ENCODE measurements at regions not wholly inside any gene's neighbourhood (a gene's known extent, or its start where the extent isn't known, plus 50 kb on each side); places are given as distances from the start of the nearest gene placed in this dataset.

DNA sequence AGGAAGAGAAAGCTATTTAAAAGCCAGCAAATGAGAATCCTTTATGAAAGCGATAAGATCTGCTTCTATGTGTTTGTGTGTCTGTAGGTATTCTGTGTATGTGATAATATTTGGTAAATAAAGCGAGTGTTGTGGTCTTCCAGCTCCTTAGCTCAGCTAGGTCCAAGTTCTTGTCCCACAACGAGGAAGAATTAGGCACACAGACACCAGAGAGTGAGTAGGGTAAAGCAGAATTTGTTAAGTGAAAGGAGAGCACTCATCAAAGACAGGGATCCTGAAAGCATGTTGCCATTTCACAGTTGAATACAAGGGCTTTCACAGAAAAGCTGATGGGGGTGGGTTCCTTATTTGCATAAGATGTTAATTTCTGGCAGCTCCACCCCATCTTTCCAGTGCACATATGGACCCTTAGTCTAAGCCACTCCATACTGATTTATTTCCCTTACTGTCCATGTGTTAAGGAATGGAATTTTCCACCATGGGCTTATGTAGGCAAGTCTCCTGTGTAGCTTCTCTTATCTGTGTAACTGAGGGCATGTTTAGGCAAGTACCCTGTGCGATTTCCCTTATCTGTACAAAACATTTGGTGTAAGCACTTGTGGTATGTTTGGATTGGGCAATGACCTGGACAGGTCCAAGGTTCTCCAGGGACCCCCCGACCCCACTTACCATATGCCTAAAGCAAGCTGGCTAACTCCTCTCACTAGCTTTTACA, 165.9 kb upstream of the VIPR2 start (continued):
- TF ChIP-seq ZNF12 (CRISPR knock-in tag; IDR thresholded peaks at IDR 0.05) = no peak
- TF ChIP-seq HNRNPLL (IDR thresholded peaks at IDR 0.05; ENCODE audit: low read depth, low read length, poor library complexity, severe bottlenecking) = no peak
- TF ChIP-seq, protein P1, sequence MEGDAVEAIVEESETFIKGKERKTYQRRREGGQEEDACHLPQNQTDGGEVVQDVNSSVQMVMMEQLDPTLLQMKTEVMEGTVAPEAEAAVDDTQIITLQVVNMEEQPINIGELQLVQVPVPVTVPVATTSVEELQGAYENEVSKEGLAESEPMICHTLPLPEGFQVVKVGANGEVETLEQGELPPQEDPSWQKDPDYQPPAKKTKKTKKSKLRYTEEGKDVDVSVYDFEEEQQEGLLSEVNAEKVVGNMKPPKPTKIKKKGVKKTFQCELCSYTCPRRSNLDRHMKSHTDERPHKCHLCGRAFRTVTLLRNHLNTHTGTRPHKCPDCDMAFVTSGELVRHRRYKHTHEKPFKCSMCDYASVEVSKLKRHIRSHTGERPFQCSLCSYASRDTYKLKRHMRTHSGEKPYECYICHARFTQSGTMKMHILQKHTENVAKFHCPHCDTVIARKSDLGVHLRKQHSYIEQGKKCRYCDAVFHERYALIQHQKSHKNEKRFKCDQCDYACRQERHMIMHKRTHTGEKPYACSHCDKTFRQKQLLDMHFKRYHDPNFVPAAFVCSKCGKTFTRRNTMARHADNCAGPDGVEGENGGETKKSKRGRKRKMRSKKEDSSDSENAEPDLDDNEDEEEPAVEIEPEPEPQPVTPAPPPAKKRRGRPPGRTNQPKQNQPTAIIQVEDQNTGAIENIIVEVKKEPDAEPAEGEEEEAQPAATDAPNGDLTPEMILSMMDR (CRISPR knock-in tag; IDR thresholded peaks at IDR 0.05) = no peak
- no peak for TF ChIP-seq ZNF138 (CRISPR knock-in tag; IDR thresholded peaks at IDR 0.05; ENCODE audit: low read depth)
- peak; percentile 93 for TF ChIP-seq ZBTB7B (CRISPR knock-in tag; IDR thresholded peaks at IDR 0.05)
- TF ChIP-seq HNF4A (CRISPR knock-in tag; IDR thresholded peaks at IDR 0.05) = peak; percentile 85
- no peak for TF ChIP-seq ZNF333 (CRISPR knock-in tag; IDR thresholded peaks at IDR 0.05; ENCODE audit: borderline replicate concordance)
- no peak for TF ChIP-seq CBX5 (CRISPR knock-in tag; IDR thresholded peaks at IDR 0.05; ENCODE audit: borderline replicate concordance)
- TF ChIP-seq MAF1 (CRISPR knock-in tag; IDR thresholded peaks at IDR 0.05; ENCODE audit: borderline replicate concordance) = no peak
- no peak for TF ChIP-seq KDM4B (CRISPR knock-in tag; IDR thresholded peaks at IDR 0.05)
- TF ChIP-seq ZNF589 (CRISPR knock-in tag; conservative IDR thresholded peaks at IDR 0.05) = no peak
- TF ChIP-seq NFRKB (IDR thresholded peaks at IDR 0.05) = no peak
- no peak for TF ChIP-seq CAMTA2 (CRISPR knock-in tag; IDR thresholded peaks at IDR 0.05; ENCODE audit: borderline replicate concordance)
- TF ChIP-seq SALL1 (CRISPR knock-in tag; IDR thresholded peaks at IDR 0.05) = 0 out of 2 replicates have a peak, but pooled peaks have one; percentile 18
- TF ChIP-seq, protein P2, sequence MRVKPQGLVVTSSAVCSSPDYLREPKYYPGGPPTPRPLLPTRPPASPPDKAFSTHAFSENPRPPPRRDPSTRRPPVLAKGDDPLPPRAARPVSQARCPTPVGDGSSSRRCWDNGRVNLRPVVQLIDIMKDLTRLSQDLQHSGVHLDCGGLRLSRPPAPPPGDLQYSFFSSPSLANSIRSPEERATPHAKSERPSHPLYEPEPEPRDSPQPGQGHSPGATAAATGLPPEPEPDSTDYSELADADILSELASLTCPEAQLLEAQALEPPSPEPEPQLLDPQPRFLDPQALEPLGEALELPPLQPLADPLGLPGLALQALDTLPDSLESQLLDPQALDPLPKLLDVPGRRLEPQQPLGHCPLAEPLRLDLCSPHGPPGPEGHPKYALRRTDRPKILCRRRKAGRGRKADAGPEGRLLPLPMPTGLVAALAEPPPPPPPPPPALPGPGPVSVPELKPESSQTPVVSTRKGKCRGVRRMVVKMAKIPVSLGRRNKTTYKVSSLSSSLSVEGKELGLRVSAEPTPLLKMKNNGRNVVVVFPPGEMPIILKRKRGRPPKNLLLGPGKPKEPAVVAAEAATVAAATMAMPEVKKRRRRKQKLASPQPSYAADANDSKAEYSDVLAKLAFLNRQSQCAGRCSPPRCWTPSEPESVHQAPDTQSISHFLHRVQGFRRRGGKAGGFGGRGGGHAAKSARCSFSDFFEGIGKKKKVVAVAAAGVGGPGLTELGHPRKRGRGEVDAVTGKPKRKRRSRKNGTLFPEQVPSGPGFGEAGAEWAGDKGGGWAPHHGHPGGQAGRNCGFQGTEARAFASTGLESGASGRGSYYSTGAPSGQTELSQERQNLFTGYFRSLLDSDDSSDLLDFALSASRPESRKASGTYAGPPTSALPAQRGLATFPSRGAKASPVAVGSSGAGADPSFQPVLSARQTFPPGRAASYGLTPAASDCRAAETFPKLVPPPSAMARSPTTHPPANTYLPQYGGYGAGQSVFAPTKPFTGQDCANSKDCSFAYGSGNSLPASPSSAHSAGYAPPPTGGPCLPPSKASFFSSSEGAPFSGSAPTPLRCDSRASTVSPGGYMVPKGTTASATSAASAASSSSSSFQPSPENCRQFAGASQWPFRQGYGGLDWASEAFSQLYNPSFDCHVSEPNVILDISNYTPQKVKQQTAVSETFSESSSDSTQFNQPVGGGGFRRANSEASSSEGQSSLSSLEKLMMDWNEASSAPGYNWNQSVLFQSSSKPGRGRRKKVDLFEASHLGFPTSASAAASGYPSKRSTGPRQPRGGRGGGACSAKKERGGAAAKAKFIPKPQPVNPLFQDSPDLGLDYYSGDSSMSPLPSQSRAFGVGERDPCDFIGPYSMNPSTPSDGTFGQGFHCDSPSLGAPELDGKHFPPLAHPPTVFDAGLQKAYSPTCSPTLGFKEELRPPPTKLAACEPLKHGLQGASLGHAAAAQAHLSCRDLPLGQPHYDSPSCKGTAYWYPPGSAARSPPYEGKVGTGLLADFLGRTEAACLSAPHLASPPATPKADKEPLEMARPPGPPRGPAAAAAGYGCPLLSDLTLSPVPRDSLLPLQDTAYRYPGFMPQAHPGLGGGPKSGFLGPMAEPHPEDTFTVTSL (CRISPR knock-in tag; IDR thresholded peaks at IDR 0.05; ENCODE audit: borderline replicate concordance) = no peak
- no peak for TF ChIP-seq ISX (CRISPR knock-in tag; conservative IDR thresholded peaks at IDR 0.05)
- no peak for TF ChIP-seq EHMT2 (IDR thresholded peaks at IDR 0.05; ENCODE audit: borderline replicate concordance, low read depth, low read length)
- no peak for TF ChIP-seq YEATS4 (CRISPR knock-in tag; IDR thresholded peaks at IDR 0.05; ENCODE audit: borderline replicate concordance)
- TF ChIP-seq GATAD2A (CRISPR knock-in tag; IDR thresholded peaks at IDR 0.05) = 0 out of 2 replicates have a peak, but pooled peaks have one; percentile 31
- no peak for TF ChIP-seq PLRG1 (conservative IDR thresholded peaks at IDR 0.05)
- no peak for TF ChIP-seq MYNN (CRISPR knock-in tag; IDR thresholded peaks at IDR 0.05; ENCODE audit: low read depth)
- peak; percentile 60; the same call in 1 of the 2 replicates for TF ChIP-seq FOXJ3 (CRISPR knock-in tag; IDR thresholded peaks at IDR 0.05; ENCODE audit: borderline replicate concordance)
- TF ChIP-seq, protein P3, sequence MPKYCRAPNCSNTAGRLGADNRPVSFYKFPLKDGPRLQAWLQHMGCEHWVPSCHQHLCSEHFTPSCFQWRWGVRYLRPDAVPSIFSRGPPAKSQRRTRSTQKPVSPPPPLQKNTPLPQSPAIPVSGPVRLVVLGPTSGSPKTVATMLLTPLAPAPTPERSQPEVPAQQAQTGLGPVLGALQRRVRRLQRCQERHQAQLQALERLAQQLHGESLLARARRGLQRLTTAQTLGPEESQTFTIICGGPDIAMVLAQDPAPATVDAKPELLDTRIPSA (CRISPR knock-in tag; IDR thresholded peaks at IDR 0.05; ENCODE audit: borderline replicate concordance) = no peak
- TF ChIP-seq ZNF841 (CRISPR knock-in tag; IDR thresholded peaks at IDR 0.05; ENCODE audit: borderline replicate concordance) = no peak
- no peak for TF ChIP-seq CHD4 (IDR thresholded peaks at IDR 0.05; ENCODE audit: borderline replicate concordance, low read length)
